ENCODE measurements at regions not wholly inside any gene's neighbourhood (a gene's known extent, or its start where the extent isn't known, plus 50 kb on each side); places are given as distances from the start of the nearest gene placed in this dataset.
"Not testable (repeated sequence)": the region's sequence is repeated elsewhere in the genome, so short reads cannot be mapped to it uniquely, and the experiment has no call there.

DNA sequence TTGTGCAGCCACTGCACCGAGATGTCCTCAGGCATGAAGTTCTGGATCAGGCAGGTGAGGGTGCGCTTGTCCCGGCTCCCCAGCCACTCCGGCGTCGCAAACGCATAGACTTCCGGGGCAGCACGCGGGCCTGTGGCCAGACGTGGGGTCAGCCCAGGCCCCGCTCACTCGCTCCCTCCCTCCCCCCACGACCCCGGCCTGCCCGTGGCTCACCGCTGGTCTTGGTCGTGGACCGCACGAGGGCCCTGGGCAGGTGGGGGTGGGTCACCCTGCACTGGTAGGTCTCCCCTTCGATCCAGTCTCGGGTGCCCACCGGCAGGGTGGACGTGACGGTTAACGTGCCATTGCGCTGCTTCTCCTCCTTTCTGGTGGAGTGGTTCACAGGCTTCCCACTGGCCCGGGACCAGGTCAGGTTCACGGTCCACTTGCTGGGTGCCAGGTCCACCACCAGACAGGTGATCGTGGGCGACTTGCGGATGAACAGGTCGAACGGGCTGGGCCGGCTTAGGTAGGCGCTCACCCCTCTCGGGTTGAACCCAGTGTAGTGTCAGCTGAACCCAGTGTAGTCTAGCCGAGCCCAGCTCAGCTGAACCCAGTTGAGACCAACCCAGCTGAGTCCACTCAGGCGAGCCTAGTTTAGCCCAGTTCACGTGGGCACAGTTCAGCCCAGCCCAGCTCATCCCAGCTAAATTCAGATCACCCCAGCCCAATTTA lies 195.8 kb downstream of the TMEM121 start:
- not testable (repeated sequence) for FAIRE-seq; DNase-seq (ENCODE audit: insufficient read length, low spot score)

- not testable (repeated sequence) for DNase-seq (ENCODE audit: insufficient read length, low spot score); FAIRE-seq
Measured at GRCh38 chr14:105723271-105723670, 196.9 kb downstream of the TMEM121 start.

DNA sequence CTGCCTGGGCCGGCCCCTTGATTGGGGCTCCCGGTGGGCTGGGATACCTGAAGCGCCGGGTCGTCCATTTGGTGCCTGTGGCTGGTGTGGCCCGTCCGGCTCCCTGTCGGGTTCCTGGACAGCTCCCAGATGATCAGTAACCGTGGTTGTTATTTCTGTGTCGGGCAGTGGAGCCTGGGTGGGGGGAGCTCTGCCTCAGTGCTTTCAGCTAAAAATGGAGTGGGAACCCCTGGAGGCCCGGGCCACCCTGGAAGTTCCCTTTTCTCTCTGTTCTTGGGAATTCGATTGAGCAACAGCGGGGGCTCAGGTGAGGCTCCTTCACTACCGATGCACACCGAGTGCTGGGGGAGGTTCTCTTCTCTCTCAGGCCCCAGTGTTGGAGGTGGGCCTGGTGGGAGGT lies 197.4 kb downstream of the TMEM121 start:
- DNase-seq (ENCODE audit: insufficient read length, low spot score); FAIRE-seq: not testable (repeated sequence)

DNA sequence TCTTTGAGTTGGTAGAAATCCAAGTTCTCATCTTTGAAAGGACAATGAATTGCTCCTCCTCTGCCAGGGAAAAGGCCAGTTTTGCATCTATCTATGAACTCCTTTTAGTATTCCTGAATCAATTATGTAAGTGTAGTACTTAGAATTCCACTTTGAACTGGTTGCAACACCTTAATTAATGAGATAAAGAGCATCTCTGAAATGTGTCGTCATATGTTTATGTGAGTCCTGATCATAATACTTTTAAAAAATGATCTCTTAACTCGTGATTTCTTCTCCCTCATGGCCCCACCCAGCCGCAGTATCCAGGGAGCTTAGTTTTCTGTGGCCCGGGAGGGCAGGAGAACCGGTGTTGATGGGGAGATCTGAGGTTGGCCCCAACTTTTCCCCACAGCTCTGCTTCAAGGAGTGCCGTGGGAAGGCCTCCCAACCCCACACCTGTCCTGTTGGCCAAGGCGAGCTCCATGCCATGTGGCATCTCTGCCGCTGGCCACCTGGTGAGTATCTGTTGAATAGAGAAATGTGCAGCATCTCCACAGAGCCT lies 203.5 kb downstream of the TMEM121 start:
- not testable (repeated sequence) for FAIRE-seq; DNase-seq (ENCODE audit: insufficient read length, low spot score)

DNA sequence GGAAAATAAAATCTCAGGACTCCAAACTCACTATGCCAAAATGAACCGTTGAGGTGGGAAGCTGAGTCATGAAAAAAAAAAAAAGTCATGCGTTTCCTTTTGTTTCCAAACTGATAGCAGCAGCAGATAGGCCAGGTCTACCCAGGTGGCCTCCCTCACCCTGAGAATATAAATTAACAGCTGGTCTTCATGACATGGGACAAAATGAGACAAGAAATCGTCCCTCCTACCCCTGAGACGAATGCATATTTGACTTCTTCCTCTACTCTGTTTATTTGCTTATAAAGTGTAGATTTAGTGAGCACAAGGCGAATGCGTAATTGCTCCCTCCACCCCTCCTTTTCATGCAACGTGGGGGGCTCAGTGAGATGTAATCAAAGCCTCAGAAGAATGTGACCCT lies 204.3 kb downstream of the TMEM121 start:
- not testable (repeated sequence) for FAIRE-seq; DNase-seq (ENCODE audit: insufficient read length, low spot score)

- DNase-seq (ENCODE audit: insufficient read length, low spot score); FAIRE-seq: not testable (repeated sequence)
Measured at GRCh38 chr14:105731221-105731985, 205.0 kb downstream of the TMEM121 start.

GRCh38 chr14:105733081-105734065 lies 207.0 kb downstream of the TMEM121 start:
- TF ChIP-seq POLR2A (IDR thresholded peaks at IDR 0.05; ENCODE audit: low read depth, low read length): no peak
- FAIRE-seq: no peak

DNA sequence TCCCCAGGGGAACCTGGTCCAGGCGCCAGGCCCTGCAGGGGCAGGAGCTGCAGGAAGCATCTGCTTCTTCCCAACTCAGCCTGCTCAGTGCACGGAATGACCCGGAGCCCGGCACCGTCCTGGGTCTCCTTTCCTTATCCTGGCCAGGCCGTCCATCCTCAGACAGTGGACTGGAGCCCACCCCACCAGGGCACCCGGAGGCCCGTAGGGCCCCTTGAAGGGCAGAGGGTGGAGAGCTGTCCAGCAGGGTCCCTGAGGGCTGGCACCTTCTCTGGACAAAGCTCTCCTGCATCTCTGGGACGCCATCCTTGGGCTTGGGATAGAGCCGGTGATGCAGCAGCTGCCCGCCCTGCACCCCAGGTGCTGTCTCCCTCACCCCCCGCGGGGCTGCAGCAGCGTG lies 207.9 kb downstream of the TMEM121 start:
- FAIRE-seq; DNase-seq (ENCODE audit: insufficient read length, low spot score): not testable (repeated sequence)

More at GRCh38 chr14:105733081-105734065, 207.0 kb downstream of the TMEM121 start:
- DNase-seq (ENCODE audit: insufficient read length, low spot score): no peak

DNA sequence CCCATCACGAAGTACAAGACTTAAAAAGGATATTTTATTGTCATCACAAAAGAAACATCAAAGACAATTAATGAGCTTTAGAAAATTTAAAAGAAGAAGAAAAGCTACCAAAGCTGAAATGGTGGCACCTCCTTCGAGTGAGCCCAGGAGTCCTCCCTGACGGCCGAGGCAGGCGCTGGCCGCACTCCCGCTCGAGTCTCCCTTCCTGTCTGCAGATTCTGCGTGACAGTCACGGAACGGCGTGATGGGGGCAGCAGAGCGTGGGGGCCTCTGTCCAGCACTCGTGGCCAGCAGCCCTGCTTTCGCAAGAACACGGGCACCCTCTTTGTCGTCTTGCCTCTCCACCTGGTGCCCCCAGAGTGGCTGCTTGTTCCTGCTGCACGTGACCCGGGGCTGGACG lies 209.9 kb downstream of the TMEM121 start:
- not testable (repeated sequence) for FAIRE-seq; DNase-seq (ENCODE audit: insufficient read length, low spot score)

DNA sequence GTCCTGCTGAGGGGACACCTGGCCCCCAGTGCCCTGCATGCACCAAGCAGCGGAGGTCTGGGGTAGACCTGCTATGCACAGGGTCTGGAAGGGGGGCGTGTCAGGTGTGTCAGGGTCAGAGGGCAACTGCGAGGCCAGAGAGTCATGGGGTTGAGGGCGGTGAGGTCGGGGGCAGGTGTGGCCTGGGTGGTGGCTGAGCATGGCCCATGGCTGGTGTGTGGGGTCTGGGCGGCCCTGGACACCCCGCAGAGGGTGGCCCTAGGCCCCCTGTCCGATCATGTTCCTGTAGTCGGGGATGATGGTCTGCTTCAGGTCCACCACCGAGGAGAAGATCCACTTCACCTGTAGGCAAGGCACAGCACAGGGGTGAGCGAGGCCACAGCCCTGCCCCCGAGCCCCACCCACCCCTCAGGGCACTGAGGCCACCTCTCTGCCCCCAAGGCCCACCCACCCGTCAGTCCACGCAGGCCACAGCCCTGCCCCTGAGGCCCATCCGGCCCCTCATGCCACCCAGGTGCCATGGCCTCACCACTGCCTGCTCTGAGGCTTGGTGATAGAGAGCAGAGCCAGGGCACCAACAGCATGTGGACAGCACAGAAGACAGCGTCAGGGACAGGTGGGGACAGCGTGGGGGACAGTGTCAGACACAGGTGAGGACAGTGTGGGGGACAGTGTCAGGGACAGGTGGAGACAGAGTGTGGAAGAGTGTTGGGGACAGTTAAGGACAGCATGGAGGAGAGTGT lies 211.3 kb downstream of the TMEM121 start:
- TF ChIP-seq POLR2A (IDR thresholded peaks at IDR 0.05; ENCODE audit: low read depth, low read length): no peak
- FAIRE-seq: no peak
- no peak for DNase-seq (ENCODE audit: insufficient read length, low spot score)

- no peak for DNase-seq (ENCODE audit: insufficient read length, low spot score)
- no peak for TF ChIP-seq POLR2A (IDR thresholded peaks at IDR 0.05; ENCODE audit: low read depth, low read length)
- FAIRE-seq: no peak
Measured at GRCh38 chr14:105738638-105739037, 212.3 kb downstream of the TMEM121 start.

DNA sequence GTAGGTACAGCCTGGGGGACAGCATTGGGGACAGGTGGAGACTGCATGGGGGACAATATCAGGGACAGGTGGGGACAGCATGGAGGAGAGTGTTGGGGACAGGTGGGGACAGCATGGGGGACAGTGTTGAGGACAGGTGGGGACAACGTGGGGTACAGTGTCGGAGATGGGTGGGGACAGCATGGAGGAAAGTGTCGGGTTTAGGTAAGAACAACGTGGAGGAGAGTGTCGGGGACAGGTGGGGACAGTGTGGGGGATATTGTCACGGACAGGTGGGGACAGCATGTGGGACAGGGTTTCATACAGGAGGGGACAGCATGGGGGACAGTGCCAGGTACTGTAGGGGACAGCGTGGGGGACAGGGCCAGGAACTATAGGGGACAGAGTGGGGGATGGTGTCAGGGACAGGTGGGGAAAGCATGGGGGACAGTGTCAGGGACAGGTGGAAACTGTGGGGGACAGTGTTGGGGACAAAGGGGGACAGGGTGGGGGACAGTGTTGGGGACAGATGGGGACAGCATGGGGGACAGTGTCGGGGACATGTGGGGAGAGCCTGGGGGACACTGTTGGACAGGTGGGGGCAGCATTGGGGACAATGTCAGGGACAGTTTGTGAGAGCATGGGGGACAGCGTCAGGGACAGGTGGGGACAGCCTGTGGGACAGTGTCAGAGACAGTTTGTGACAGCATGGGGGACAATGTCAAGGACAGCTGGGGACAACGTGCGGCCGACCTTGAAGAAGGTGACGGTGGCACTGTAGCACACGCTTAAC lies 213.1 kb downstream of the TMEM121 start:
- FAIRE-seq: no peak

GRCh38 chr14:105740272-105740671 lies 213.9 kb downstream of the TMEM121 start:
- DNase-seq (ENCODE audit: insufficient read length, low spot score); FAIRE-seq: not testable (repeated sequence)

More for the DNA sequence above, 213.1 kb downstream of the TMEM121 start:
- no peak for TF ChIP-seq POLR2A (IDR thresholded peaks at IDR 0.05; ENCODE audit: low read depth, low read length)
- DNase-seq (ENCODE audit: insufficient read length, low spot score): no peak

- not testable (repeated sequence) for DNase-seq (ENCODE audit: insufficient read length, low spot score); FAIRE-seq
Measured at GRCh38 chr14:105740961-105741360, 214.6 kb downstream of the TMEM121 start.

- FAIRE-seq: not testable (repeated sequence)
Measured at GRCh38 chr14:105741707-105742530, 215.5 kb downstream of the TMEM121 start.

More at GRCh38 chr14:105741707-105742530, 215.5 kb downstream of the TMEM121 start:
- not testable (repeated sequence) for DNase-seq (ENCODE audit: insufficient read length, low spot score)

Measured in H54 (cell line).